ENCODE measurements at regions not wholly inside any gene's neighbourhood (a gene's known extent, or its start where the extent isn't known, plus 50 kb on each side); places are given as distances from the start of the nearest gene placed in this dataset.

- TF ChIP-seq FOXM1 (IDR thresholded peaks at IDR 0.05; ENCODE audit: low read depth, low read length) (no peak), ZBTB33 (IDR thresholded peaks at IDR 0.05) (no peak), CEBPB (IDR thresholded peaks at IDR 0.05; ENCODE audit: borderline replicate concordance in 1 of 2, low read depth in 2 of 2, low read length in 2 of 2) (no peak)
These were observed 209.8 kb upstream of the HDAC4 start for GRCh38 chr2:239610457-239611221.

Measured in GM12878 (cell line).